Neuronal stem cell (in vitro differentiated cells): ENCODE measurements at regions not wholly inside any gene's neighbourhood (a gene's known extent, or its start where the extent isn't known, plus 50 kb on each side); places are given as distances from the start of the nearest gene placed in this dataset.

Experiments
- DNase-seq: peaks from one replicate; pipeline ENCODE4 v3.0.0-alpha.2; 2013; ENCODE audit warnings: low spot score
- H2AFZ ChIP-seq: one replicate; pipeline ENCODE4 v1.6.1; 2013; ENCODE audit warnings: mild to moderate bottlenecking, low read length, inconsistent platforms
- H2AK5ac ChIP-seq: 2 replicates; pipeline ENCODE4 v1.6.1; 2013; ENCODE audit warnings: low read depth, mild to moderate bottlenecking, inconsistent platforms, low read length, moderate library complexity, mixed read lengths
- H2BK120ac ChIP-seq: 2 replicates; pipeline ENCODE4 v1.6.1; 2013; ENCODE audit warnings: low read depth, mild to moderate bottlenecking, inconsistent platforms, low read length, moderate library complexity, mixed read lengths
- H2BK12ac ChIP-seq: one replicate; pipeline ENCODE4 v1.6.1; 2013; ENCODE audit warnings: low read length, inconsistent platforms
- H2BK15ac ChIP-seq: 2 replicates; pipeline ENCODE4 v1.6.1; 2013; ENCODE audit warnings: mild to moderate bottlenecking, low read length, inconsistent platforms, mixed read lengths
- H2BK5ac ChIP-seq: one replicate; pipeline ENCODE4 v1.6.1; 2013; ENCODE audit warnings: inconsistent platforms, mild to moderate bottlenecking, low read length, moderate library complexity
- H3K14ac ChIP-seq: one replicate; pipeline ENCODE4 v1.6.1; 2013; ENCODE audit warnings: low read length, inconsistent platforms
- H3K18ac ChIP-seq: 2 replicates; pipeline ENCODE4 v1.6.1; 2013; ENCODE audit warnings: low read length, inconsistent platforms
- H3K23ac ChIP-seq: 2 replicates; pipeline ENCODE4 v1.6.1; 2013; ENCODE audit warnings: low read depth, mild to moderate bottlenecking, mixed read lengths, low read length, inconsistent platforms; ENCODE audit not compliant: poor library complexity
- H3K27ac ChIP-seq: replicated peaks from 3 replicates; pipeline ENCODE4 v1.5.1; 2013; ENCODE audit warnings: low read length, inconsistent platforms
- H3K27me3 ChIP-seq, 3 experiments: 2 replicates each; pipeline ENCODE4 v1.6.1; 2013; ENCODE audit warnings: low read length in 3 of 3, mild to moderate bottlenecking in 2 of 3, inconsistent platforms in 1 of 3, low read depth in 1 of 3, mixed read lengths in 1 of 3, moderate library complexity in 1 of 3; ENCODE audit not compliant: control insufficient read depth in 3 of 3, insufficient read depth in 3 of 3
- H3K36me3 ChIP-seq, 2 donors: replicated peaks in 1 of 2; 2 replicates each; pipeline ENCODE4 v1.6.1; 2013; ENCODE audit warnings: low read length in 2 of 2; ENCODE audit not compliant: control insufficient read depth in 2 of 2, insufficient read depth in 2 of 2
- H3K4ac ChIP-seq: 2 replicates; pipeline ENCODE4 v1.6.1; 2013; ENCODE audit warnings: inconsistent platforms, mild to moderate bottlenecking, low read length, moderate library complexity
- H3K4me1 ChIP-seq, 2 donors: 1 replicate in 1 of 2; 2 replicates in 1 of 2; pipeline ENCODE4 v1.6.1; 2013; ENCODE audit warnings: low read length in 2 of 2, low read depth in 1 of 2; ENCODE audit not compliant: control insufficient read depth in 2 of 2, insufficient read depth in 1 of 2
- H3K4me2 ChIP-seq: one replicate; pipeline ENCODE4 v1.6.1; 2013; ENCODE audit warnings: mild to moderate bottlenecking, low read length, inconsistent platforms; ENCODE audit not compliant: insufficient read depth, poor library complexity, severe bottlenecking
- H3K4me3 ChIP-seq, 2 donors: 2 replicates each; pipeline ENCODE4 v1.5.1; 2013; ENCODE audit warnings: low read length in 2 of 2, mild to moderate bottlenecking in 2 of 2, inconsistent platforms in 1 of 2, moderate library complexity in 1 of 2
- H3K79me1 ChIP-seq: one replicate; pipeline ENCODE4 v1.6.1; 2013; ENCODE audit warnings: low read depth, mild to moderate bottlenecking, inconsistent platforms, low read length, moderate library complexity
- H3K9ac ChIP-seq: one replicate; pipeline ENCODE4 v1.6.1; 2013; ENCODE audit warnings: mild to moderate bottlenecking, low read depth, low read length, inconsistent platforms; ENCODE audit not compliant: poor library complexity
- H3K9me3 ChIP-seq, 2 donors: replicated peaks in 1 of 2; 2 replicates each; pipeline versions ENCODE3 to v1.6.1; 2013; ENCODE audit warnings: low read length in 2 of 2, mild to moderate bottlenecking in 2 of 2, inconsistent platforms in 1 of 2, low read depth in 1 of 2, mixed read lengths in 1 of 2, moderate library complexity in 1 of 2; ENCODE audit not compliant: control insufficient read depth in 2 of 2, insufficient read depth in 1 of 2
- H4K8ac ChIP-seq: one replicate; pipeline ENCODE4 v1.6.1; 2013; ENCODE audit warnings: low read depth, mild to moderate bottlenecking, inconsistent platforms, low read length, moderate library complexity
- H4K91ac ChIP-seq: one replicate; pipeline ENCODE4 v1.6.1; 2013; ENCODE audit warnings: low read length, low read depth, mild to moderate bottlenecking, inconsistent platforms; ENCODE audit not compliant: poor library complexity
- WGBS, 2 donors: extraction: QIAGEN DNeasy Blood & Tissue Kit; methylation state at CpG; one replicate each; pipeline ENCODE4 v1.1.7; 2013; ENCODE audit warnings: missing lambda C conversion rate in 2 of 2, mixed read lengths in 1 of 2; ENCODE audit not compliant: insufficient read length in 2 of 2, insufficient replicate concordance in 1 of 2; ENCODE audit errors: extremely low coverage in 2 of 2; 5-methylcytosine and 5-hydroxymethylcytosine counted together

DNA sequence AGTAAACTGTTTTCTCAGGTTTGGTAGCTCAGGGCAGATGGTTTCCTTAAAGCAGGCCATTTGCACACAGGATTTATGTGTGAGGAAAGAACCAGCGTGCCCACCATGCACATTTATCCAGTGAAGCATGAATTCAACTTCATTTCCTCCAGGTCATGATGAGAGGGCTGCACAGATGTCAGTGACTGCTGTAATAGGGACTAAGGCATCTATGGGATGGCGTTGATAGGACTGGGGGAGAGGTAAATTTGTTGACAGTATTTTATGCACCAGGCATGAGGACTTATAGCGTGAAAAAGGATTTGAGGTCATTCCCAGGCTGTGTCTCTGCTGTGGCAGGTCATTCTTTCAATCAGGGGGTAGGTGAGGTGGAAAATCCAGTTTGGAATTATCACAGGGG lies 302.9 kb downstream of the XPNPEP1 start:
- Histone ChIP-seq H3K4ac (no peak overlapping the region), H3K23ac (no peak overlapping the region), H2BK120ac (no peak overlapping the region), H2AFZ (no peak overlapping the region), H3K4me1 (peaks cover 0 to 2% of the 10 kb centered on the region in 2 donors), H4K8ac (no peak overlapping the region), H3K36me3 (no peaks in the 10 kb centered on the region), H3K18ac (no peak overlapping the region), H2AK5ac (no peak overlapping the region), H3K27me3 (no peaks in the 10 kb centered on the region), H2BK5ac (no peak overlapping the region), H3K9ac (no peak overlapping the region), H4K91ac (no peak overlapping the region), H3K27ac (no peak overlapping the region), H3K79me1 (no peaks in the 10 kb centered on the region), H3K4me2 (no peak overlapping the region), H3K4me3 (no peak overlapping the region), H2BK15ac (no peak overlapping the region), H2BK12ac (no peak overlapping the region), H3K14ac (no peak overlapping the region), H3K9me3 (no peaks in the 10 kb centered on the region)
- DNase-seq: no peak
- no CpG with 5 or more reads among the region's 3 CpGs for WGBS, 2 donors

DNA sequence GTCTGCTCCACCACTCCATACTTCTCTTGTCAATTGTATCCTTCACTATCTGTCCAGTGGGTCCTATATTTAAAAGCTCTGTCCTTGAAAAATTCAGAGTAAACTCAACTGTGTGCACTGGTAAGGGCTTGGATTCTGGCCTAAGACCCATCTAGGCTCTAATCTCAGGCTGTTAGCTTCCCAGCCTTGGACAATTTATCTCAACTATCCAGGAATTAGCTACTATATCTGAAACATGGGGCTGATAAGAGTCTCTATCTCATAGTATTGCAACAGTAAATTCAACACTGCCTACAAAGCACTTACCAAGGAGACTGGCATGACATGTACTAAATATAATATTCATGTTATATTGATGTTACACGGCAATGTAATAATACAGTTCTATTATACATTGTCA lies 303.4 kb downstream of the XPNPEP1 start:
- peaks cover 0 to 1% of the 10 kb centered on the region in 2 donors for H3K4me1 ChIP-seq
- H3K4me3 ChIP-seq: no peak overlapping the region
- no peak for DNase-seq
- no peaks in the 10 kb centered on the region for H3K9me3 ChIP-seq
- no peak overlapping the region for H3K4me2 ChIP-seq
- H2BK15ac ChIP-seq: no peak overlapping the region
- no peak overlapping the region for H3K27ac ChIP-seq
- H2BK5ac ChIP-seq: no peak overlapping the region
- no peak overlapping the region for H3K14ac ChIP-seq
- no peak overlapping the region for H2AFZ ChIP-seq
- H3K36me3 ChIP-seq: no peaks in the 10 kb centered on the region
- no peak overlapping the region for H3K23ac ChIP-seq
- H4K91ac ChIP-seq: no peak overlapping the region
- WGBS, 2 donors: no CpG with 5 or more reads among the region's 1 CpG
- no peak overlapping the region for H4K8ac ChIP-seq
- no peak overlapping the region for H3K4ac ChIP-seq
- H3K9ac ChIP-seq: no peak overlapping the region
- no peak overlapping the region for H3K18ac ChIP-seq
- no peak overlapping the region for H2AK5ac ChIP-seq
- H2BK12ac ChIP-seq: no peak overlapping the region
- no peaks in the 10 kb centered on the region for H3K27me3 ChIP-seq
- no peak overlapping the region for H2BK120ac ChIP-seq
- no peaks in the 10 kb centered on the region for H3K79me1 ChIP-seq

DNA sequence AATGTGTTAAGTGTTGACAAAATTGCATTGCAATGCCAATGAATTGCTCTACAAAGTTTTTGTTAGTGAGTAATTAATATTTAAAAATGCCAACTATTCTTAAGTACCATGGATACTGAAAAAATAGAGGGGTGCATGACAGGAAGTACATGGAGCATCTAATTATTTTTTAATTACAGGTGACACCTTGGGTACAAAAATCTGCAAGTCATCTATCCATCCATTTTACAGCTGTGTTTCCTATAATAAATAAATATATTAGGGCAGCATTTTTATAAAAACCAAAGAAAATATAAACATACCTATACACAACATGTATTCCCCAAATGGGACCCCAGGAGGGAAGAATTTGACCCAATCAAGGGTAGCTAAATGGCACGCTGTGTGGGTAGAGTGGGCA lies 304.6 kb downstream of the XPNPEP1 start:
- no peak overlapping the region for H2BK12ac ChIP-seq
- no peak overlapping the region for H3K27ac ChIP-seq
- H3K9me3 ChIP-seq: no peaks in the 10 kb centered on the region
- no peak overlapping the region for H3K23ac ChIP-seq
- H2AK5ac ChIP-seq: no peak overlapping the region
- H3K27me3 ChIP-seq: no peaks in the 10 kb centered on the region
- H2BK5ac ChIP-seq: no peak overlapping the region
- no peak overlapping the region for H3K14ac ChIP-seq
- DNase-seq: no peak
- no peaks in the 10 kb centered on the region for H3K4me1 ChIP-seq
- H2BK120ac ChIP-seq: no peak overlapping the region
- H3K36me3 ChIP-seq: no peaks in the 10 kb centered on the region
- no peak overlapping the region for H4K8ac ChIP-seq
- H3K18ac ChIP-seq: no peak overlapping the region
- H3K9ac ChIP-seq: no peak overlapping the region
- no peak overlapping the region for H4K91ac ChIP-seq
- WGBS, 2 donors: no CpG with 5 or more reads among the region's 1 CpG
- H2AFZ ChIP-seq: no peak overlapping the region
- no peak overlapping the region for H3K4me3 ChIP-seq
- no peak overlapping the region for H3K4me2 ChIP-seq
- no peak overlapping the region for H3K4ac ChIP-seq
- no peaks in the 10 kb centered on the region for H3K79me1 ChIP-seq
- H2BK15ac ChIP-seq: no peak overlapping the region

DNA sequence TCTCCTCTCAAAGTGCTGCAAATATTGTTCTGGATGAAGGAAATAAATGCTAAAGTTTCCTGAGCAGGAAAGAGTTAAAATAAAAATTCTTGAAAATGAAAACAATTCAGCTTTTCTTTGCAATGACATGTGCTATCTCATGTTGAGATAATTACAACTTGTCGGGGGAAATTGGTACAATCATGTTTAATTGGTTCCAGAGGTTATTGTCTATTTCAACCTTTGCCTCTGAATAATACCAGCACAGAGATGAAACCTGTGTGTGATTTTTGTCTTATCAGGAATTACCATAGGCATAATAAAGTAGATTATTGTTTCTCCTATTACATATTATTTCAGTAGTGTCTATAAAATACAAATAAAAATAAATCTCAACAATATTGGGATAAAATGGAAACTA lies 305.0 kb downstream of the XPNPEP1 start:
- Histone ChIP-seq H3K79me1 (no peaks in the 10 kb centered on the region), H3K4me1 (no peaks in the 10 kb centered on the region), H3K4me3 (no peak overlapping the region), H3K4ac (no peak overlapping the region), H3K9me3 (no peaks in the 10 kb centered on the region), H2BK15ac (no peak overlapping the region), H3K27ac (no peak overlapping the region), H4K91ac (no peak overlapping the region), H3K18ac (no peak overlapping the region), H3K9ac (no peak overlapping the region), H3K14ac (no peak overlapping the region), H3K23ac (no peak overlapping the region), H3K36me3 (no peaks in the 10 kb centered on the region), H3K27me3 (no peaks in the 10 kb centered on the region), H2BK5ac (no peak overlapping the region), H2AFZ (no peak overlapping the region), H3K4me2 (no peak overlapping the region), H2BK120ac (no peak overlapping the region), H2BK12ac (no peak overlapping the region), H2AK5ac (no peak overlapping the region), H4K8ac (no peak overlapping the region)
- WGBS, 2 donors: no CpG with 5 or more reads among the region's 1 CpG
- no peak for DNase-seq
